ENCODE measurements at regions not wholly inside any gene's neighbourhood (a gene's known extent, or its start where the extent isn't known, plus 50 kb on each side); places are given as distances from the start of the nearest gene placed in this dataset.

DNA sequence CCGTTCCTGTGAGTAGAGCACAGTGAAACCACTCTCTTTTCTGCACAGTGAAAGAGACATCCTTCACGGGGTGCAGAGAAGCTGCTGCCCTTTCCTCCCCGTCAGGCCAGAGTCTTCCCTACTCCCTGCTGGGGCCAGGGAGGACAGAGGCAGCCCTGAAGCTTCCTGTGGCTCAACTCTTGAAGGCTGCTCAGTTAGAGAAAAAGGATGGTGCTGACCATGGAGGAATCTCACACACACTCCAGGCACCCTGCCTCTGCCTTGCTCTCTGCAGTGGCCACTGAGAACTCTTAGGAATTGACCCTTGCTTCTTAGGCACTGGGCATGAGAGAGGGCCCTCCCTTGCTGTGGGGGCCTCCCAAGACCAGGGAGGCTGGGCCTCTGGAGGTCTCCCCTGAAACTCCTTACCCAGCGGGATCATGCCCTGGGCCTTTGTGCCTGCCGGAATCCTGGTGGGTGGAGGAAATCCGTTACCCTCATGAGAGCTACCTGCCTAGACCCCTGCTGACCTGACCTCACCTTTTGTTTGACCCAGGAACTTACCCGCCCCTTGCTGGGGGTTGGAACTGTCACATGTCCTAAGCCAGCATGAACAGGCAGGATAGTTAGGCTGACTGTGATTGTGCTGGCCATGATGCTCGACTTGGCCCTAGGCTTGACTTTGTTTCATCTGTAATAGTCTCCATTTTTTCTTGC, 65.0 kb upstream of the CD93 start:
- CTCF ChIA-PET: interaction anchor here (1.2 to 1.4 kb wide), 2 partner anchors 87 to 94 kb away, joined by 4 to 6 read pairs; no protein-coding TSS in a partner anchor
- H3K4me3 Mint-ChIP-seq (ENCODE audit: unreplicated experiment): no peak overlapping the region
- no peak for TF ChIP-seq CTCF (IDR thresholded peaks at IDR 0.05; ENCODE audit: unreplicated experiment)
- DNase-seq (ENCODE audit: unreplicated experiment): no peak
- H3K9me3 Mint-ChIP-seq (ENCODE audit: unreplicated experiment): no peaks in the 10 kb centered on the region
- no TSS peak for BruUV-seq (replicated peaks)
- no peak overlapping the region for H3K27ac Mint-ChIP-seq (ENCODE audit: low read depth, unreplicated experiment)
- H3K36me3 Mint-ChIP-seq (ENCODE audit: insufficient read depth, unreplicated experiment): peaks cover 4% of the 10 kb centered on the region
- POLR2A ChIA-PET: interaction anchor here (0.6 to 16.9 kb wide), 5 partner anchors 9 to 199 kb away, joined by 3 to 555 read pairs (median 5); partner anchors contain the start of gene NXT1
- H3K4me1 Mint-ChIP-seq (ENCODE audit: insufficient read depth, unreplicated experiment): peaks cover 59% of the 10 kb centered on the region
- H3K27me3 Mint-ChIP-seq (ENCODE audit: insufficient read depth, unreplicated experiment): no peaks in the 10 kb centered on the region
- intact Hi-C loops (cut with micrococcal nuclease): no loop called here

- Mint-ChIP-seq H3K9me3 (ENCODE audit: unreplicated experiment) (no peaks in the 10 kb centered on the region), H3K27me3 (ENCODE audit: insufficient read depth, unreplicated experiment) (no peaks in the 10 kb centered on the region), H3K36me3 (ENCODE audit: insufficient read depth, unreplicated experiment) (peaks cover 4% of the 10 kb centered on the region), H3K4me3 (ENCODE audit: unreplicated experiment) (no peak overlapping the region), H3K4me1 (ENCODE audit: insufficient read depth, unreplicated experiment) (peaks cover 54% of the 10 kb centered on the region), H3K27ac (ENCODE audit: low read depth, unreplicated experiment) (peak overlapping the region; percentile 46)
- intact Hi-C loops (cut with micrococcal nuclease): no loop called here
- no TSS peak for BruUV-seq (replicated peaks)
- TF ChIP-seq CTCF (IDR thresholded peaks at IDR 0.05; ENCODE audit: unreplicated experiment): no peak
- ChIA-PET CTCF (interaction anchor here (0.6 to 1.5 kb wide), 5 partner anchors 12 to 467 kb away, joined by 3 to 6 read pairs (median 4); partner anchors contain the start of gene NXT1), POLR2A (interaction anchor here (0.6 to 16.9 kb wide), 6 partner anchors 9 to 200 kb away, joined by 3 to 555 read pairs (median 4); partner anchors contain the start of gene NXT1)
- no peak for DNase-seq (ENCODE audit: unreplicated experiment)
Measured at GRCh38 chr20:23150304-23151007, 64.3 kb upstream of the CD93 start.

- Mint-ChIP-seq H3K4me1 (ENCODE audit: insufficient read depth, unreplicated experiment) (peaks cover 54% of the 10 kb centered on the region), H3K4me3 (ENCODE audit: unreplicated experiment) (no peak overlapping the region), H3K27me3 (ENCODE audit: insufficient read depth, unreplicated experiment) (no peaks in the 10 kb centered on the region), H3K27ac (ENCODE audit: low read depth, unreplicated experiment) (peak overlapping the region; percentile 46), H3K9me3 (ENCODE audit: unreplicated experiment) (no peaks in the 10 kb centered on the region), H3K36me3 (ENCODE audit: insufficient read depth, unreplicated experiment) (peaks cover 4% of the 10 kb centered on the region)
- ChIA-PET POLR2A (interaction anchor here (1.0 to 16.9 kb wide), 5 partner anchors 8 to 200 kb away, joined by 3 to 555 read pairs (median 5); partner anchors contain the start of gene NXT1), CTCF (interaction anchor here (0.6 to 2.3 kb wide), 7 partner anchors 9 to 466 kb away, joined by 3 to 8 read pairs (median 4); partner anchors contain the start of gene NXT1)
- intact Hi-C loops (cut with micrococcal nuclease): loop anchor here (10.0 kb wide), 1 partner anchor 775 kb away; no protein-coding TSS in a partner anchor
- no TSS peak for BruUV-seq (replicated peaks)
- no peak for DNase-seq (ENCODE audit: unreplicated experiment)
- TF ChIP-seq CTCF (IDR thresholded peaks at IDR 0.05; ENCODE audit: unreplicated experiment): no peak
Measured at GRCh38 chr20:23149623-23150279, 63.6 kb upstream of the CD93 start.
